ENCODE measurements at regions not wholly inside any gene's neighbourhood (a gene's known extent, or its start where the extent isn't known, plus 50 kb on each side); places are given as distances from the start of the nearest gene placed in this dataset.

DNA sequence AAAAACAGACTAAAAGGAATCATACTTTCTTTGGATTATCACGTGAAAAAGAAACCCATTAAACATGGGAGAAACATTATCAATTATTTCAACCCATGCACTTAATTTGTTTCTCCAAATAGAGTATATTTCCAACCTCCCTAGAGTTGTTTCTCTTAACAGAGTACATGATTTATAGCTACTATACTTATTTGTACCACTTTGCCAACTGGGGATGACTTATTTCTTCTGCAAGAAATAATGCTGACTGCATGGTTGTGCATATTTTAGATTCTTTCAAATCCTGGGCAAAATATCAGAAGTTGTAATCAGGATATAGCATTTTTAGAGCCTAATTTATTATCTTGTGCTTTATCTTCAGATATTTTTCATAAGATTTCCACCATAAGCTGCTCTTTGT is 629.1 kb upstream of the EYS start:
- no peak for TF ChIP-seq CTCF (IDR thresholded peaks at IDR 0.05)
- no peaks in the 10 kb centered on the region for H3K4me1 Mint-ChIP-seq (ENCODE audit: low read depth)

DNA sequence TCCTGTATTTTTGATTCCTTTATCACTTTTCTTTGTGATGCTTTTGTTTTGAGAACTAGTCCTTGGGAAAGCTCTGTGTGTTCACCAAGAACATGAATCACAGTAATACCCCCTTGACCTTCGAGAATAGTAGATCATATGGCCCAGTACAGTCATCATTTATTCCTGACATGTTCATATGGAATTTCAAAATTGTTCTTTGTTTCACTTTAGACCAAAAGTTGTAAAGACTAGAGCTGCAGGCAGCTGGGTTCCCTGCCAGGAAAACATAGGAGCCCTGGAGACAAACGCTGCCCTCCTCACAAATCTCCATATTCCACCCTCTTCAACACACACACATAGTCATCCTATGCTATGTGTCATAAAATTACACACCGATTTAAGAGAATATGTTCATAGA is 621.2 kb upstream of the EYS start:
- no peak for DNase-seq
- H3K27ac Mint-ChIP-seq, result no peak overlapping the region
- H3K36me3 Mint-ChIP-seq (ENCODE audit: low read depth), result no peaks in the 10 kb centered on the region
- no peaks in the 10 kb centered on the region for H3K4me1 Mint-ChIP-seq (ENCODE audit: low read depth)
- TF ChIP-seq CTCF (IDR thresholded peaks at IDR 0.05), result no peak
- no peak overlapping the region for H3K4me3 Mint-ChIP-seq
- peaks cover 19% of the 10 kb centered on the region for H3K9me3 Mint-ChIP-seq
- H3K27me3 Mint-ChIP-seq (ENCODE audit: insufficient read depth), result no peaks in the 10 kb centered on the region

More for the DNA sequence above, 629.1 kb upstream of the EYS start:
- Mint-ChIP-seq H3K4me3 (no peak overlapping the region), H3K9me3 (peaks cover 20% of the 10 kb centered on the region), H3K27ac (no peak overlapping the region), H3K36me3 (ENCODE audit: low read depth) (no peaks in the 10 kb centered on the region), H3K27me3 (ENCODE audit: insufficient read depth) (no peaks in the 10 kb centered on the region)
- no peak for DNase-seq

GRCh38 chr6:66326228-66326627 is 619.2 kb upstream of the EYS start:
- DNase-seq, result no peak
- no peaks in the 10 kb centered on the region for H3K4me1 Mint-ChIP-seq (ENCODE audit: low read depth)
- no peaks in the 10 kb centered on the region for H3K36me3 Mint-ChIP-seq (ENCODE audit: low read depth)
- no peak overlapping the region for H3K27ac Mint-ChIP-seq
- no peak overlapping the region for H3K4me3 Mint-ChIP-seq
- H3K27me3 Mint-ChIP-seq (ENCODE audit: insufficient read depth), result no peaks in the 10 kb centered on the region
- H3K9me3 Mint-ChIP-seq, result peaks cover 24% of the 10 kb centered on the region
- TF ChIP-seq CTCF (IDR thresholded peaks at IDR 0.05), result no peak

DNA sequence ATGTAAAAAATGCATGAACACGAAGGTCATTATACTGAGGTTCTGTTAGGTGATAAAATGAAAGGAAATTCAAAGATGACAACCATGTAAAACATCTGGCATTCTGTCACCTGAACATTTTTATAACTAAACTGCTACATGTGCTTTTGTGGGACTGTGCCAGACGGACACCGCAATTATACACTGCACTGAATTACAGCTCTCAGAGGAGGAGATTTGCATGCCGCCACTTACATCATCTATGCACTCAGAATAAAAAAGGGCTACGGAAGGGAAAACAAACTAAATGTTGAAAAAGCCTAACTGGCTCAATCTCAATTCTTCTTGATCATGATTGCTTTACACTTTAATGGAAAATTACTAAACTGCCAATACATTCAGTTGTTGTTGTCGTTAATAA is 614.0 kb upstream of the EYS start:
- Mint-ChIP-seq H3K27me3 (ENCODE audit: insufficient read depth) (no peaks in the 10 kb centered on the region), H3K9me3 (peaks cover 19% of the 10 kb centered on the region), H3K36me3 (ENCODE audit: low read depth) (no peaks in the 10 kb centered on the region), H3K4me3 (no peak overlapping the region), H3K27ac (no peak overlapping the region), H3K4me1 (ENCODE audit: low read depth) (no peaks in the 10 kb centered on the region)
- TF ChIP-seq CTCF (IDR thresholded peaks at IDR 0.05), result no peak
- no peak for DNase-seq

DNA sequence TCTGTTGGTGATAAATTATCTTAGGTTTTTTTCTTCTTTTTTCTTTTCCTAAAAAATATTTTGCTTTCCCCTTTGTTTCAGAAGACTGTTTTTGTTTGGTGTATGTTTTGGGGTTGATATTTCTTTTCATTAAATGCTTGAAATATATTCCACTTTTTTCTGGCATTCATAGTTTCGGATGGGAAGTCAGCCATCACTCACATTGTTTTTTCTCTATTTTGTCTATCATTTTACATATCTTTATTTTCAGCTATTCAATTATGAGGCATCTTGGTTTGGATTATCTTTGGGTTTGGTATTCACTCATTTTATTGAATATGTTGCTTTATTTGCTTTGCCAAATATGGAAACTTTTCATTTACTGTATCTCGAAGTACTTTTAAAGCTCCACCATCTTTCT is 600.5 kb upstream of the EYS start:
- Mint-ChIP-seq H3K9me3 (peaks cover 29% of the 10 kb centered on the region), H3K27me3 (ENCODE audit: insufficient read depth) (no peaks in the 10 kb centered on the region), H3K27ac (no peak overlapping the region), H3K4me1 (ENCODE audit: low read depth) (no peaks in the 10 kb centered on the region), H3K36me3 (ENCODE audit: low read depth) (peaks cover 11% of the 10 kb centered on the region), H3K4me3 (no peak overlapping the region)
- TF ChIP-seq CTCF (IDR thresholded peaks at IDR 0.05), result no peak
- DNase-seq, result no peak

DNA sequence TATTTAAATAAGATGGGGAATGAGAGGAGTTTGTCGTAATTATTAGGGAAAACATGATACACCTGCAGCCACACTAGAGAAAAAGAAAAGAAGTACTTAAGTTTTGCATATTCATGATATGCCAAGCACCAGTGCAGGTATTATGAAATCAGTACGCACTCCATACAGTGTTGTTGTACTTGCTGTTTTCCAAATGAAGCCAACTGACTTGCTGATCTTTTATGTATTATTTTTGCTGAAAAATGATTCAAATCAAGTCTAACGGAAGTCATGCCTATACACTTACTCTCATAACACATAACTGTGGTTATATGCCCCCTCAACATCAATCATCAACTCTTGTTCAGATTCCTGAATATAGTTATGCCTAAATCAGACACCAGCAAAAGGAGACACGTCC is 584.9 kb upstream of the EYS start:
- H3K36me3 Mint-ChIP-seq (ENCODE audit: low read depth), result no peaks in the 10 kb centered on the region
- no peak overlapping the region for H3K27ac Mint-ChIP-seq
- peaks cover 20% of the 10 kb centered on the region for H3K9me3 Mint-ChIP-seq
- TF ChIP-seq CTCF (IDR thresholded peaks at IDR 0.05), result no peak
- H3K4me3 Mint-ChIP-seq, result no peak overlapping the region
- H3K27me3 Mint-ChIP-seq (ENCODE audit: insufficient read depth), result no peaks in the 10 kb centered on the region
- no peaks in the 10 kb centered on the region for H3K4me1 Mint-ChIP-seq (ENCODE audit: low read depth)
- no peak for DNase-seq
